ENCODE measurements at regions not wholly inside any gene's neighbourhood (a gene's known extent, or its start where the extent isn't known, plus 50 kb on each side); places are given as distances from the start of the nearest gene placed in this dataset.

GRCh38 chr18:29071869-29072268, 894.9 kb upstream of the CDH2 start:
- CTCF ChIA-PET, result no interaction called here

DNA sequence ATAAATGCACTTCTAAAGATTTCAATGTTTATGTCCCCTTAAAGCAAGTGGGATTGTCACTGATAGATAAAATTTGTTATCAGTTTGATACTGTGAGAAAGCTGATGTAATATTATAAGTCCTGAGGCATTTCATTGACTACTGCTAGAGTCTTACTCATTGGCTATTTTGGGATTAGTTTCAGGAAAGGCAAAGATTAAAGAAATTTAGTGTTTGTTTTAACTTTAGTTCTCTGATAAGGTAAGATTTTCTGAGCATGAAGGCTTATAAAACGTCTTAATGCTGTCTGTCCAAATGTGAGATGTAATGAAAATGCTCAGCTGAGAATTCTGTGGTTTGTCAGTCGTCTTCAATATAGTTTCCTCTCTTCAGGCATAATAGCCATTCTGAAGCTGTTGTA, 886.4 kb upstream of the CDH2 start:
- H3K27ac Mint-ChIP-seq, result no peak overlapping the region
- no peak overlapping the region for H3K4me3 Mint-ChIP-seq
- no peaks in the 10 kb centered on the region for H3K4me1 Mint-ChIP-seq
- POLR2A ChIA-PET, result no interaction called here
- no peaks in the 10 kb centered on the region for H3K36me3 Mint-ChIP-seq (ENCODE audit: low read depth)
- H3K27me3 Mint-ChIP-seq, result no peaks in the 10 kb centered on the region
- peaks cover 5% of the 10 kb centered on the region for H3K9me3 Mint-ChIP-seq
- CTCF ChIA-PET, result no interaction called here
- DNase-seq, result no peak

More at GRCh38 chr18:29071869-29072268, 894.9 kb upstream of the CDH2 start:
- Mint-ChIP-seq H3K9me3 (peaks cover 1% of the 10 kb centered on the region), H3K4me3 (no peak overlapping the region), H3K4me1 (no peaks in the 10 kb centered on the region), H3K27ac (no peak overlapping the region), H3K36me3 (ENCODE audit: low read depth) (no peaks in the 10 kb centered on the region), H3K27me3 (no peaks in the 10 kb centered on the region)
- no peak for DNase-seq
- POLR2A ChIA-PET, result no interaction called here

DNA sequence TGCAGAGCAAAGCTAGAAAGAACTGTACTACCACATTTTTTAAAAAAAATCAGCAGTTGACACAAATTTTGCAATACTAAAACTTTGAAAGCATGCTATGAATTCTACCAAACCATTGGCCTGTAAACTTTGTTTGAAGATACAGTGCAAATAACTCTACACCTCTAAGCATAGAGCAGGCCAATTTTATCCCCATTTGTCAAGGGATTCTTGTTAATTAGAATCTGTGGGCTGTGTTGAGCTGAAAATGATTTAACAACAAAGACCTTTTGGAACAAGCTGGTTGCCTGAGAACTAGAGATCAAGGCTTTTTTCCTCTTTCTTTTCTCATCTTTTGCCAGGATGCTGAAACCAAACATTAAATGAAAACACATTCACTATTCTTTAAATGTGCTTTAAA, 886.0 kb upstream of the CDH2 start:
- Mint-ChIP-seq H3K27me3 (no peaks in the 10 kb centered on the region), H3K4me1 (no peaks in the 10 kb centered on the region), H3K36me3 (ENCODE audit: low read depth) (no peaks in the 10 kb centered on the region), H3K27ac (no peak overlapping the region), H3K9me3 (peaks cover 5% of the 10 kb centered on the region), H3K4me3 (no peak overlapping the region)
- ChIA-PET CTCF (no interaction called here), POLR2A (no interaction called here)
- no peak for DNase-seq

GRCh38 chr18:29060349-29060748, 883.4 kb upstream of the CDH2 start:
- no peak overlapping the region for H3K27ac Mint-ChIP-seq

GRCh38 chr18:29057703-29058102, 880.8 kb upstream of the CDH2 start:
- Mint-ChIP-seq H3K27ac (no peak overlapping the region), H3K4me1 (no peaks in the 10 kb centered on the region), H3K36me3 (ENCODE audit: low read depth) (no peaks in the 10 kb centered on the region), H3K4me3 (no peak overlapping the region), H3K9me3 (peaks cover 7% of the 10 kb centered on the region), H3K27me3 (no peaks in the 10 kb centered on the region)
- POLR2A ChIA-PET, result no interaction called here
- DNase-seq, result no peak
- CTCF ChIA-PET, result interaction anchor here (1.1 kb wide), 1 partner anchor 12 kb away, joined by 3 read pairs; no protein-coding TSS in a partner anchor

More at GRCh38 chr18:29060349-29060748, 883.4 kb upstream of the CDH2 start:
- H3K27me3 Mint-ChIP-seq, result no peaks in the 10 kb centered on the region
- no peak for DNase-seq
- H3K4me1 Mint-ChIP-seq, result no peaks in the 10 kb centered on the region
- H3K4me3 Mint-ChIP-seq, result no peak overlapping the region
- H3K9me3 Mint-ChIP-seq, result peaks cover 3% of the 10 kb centered on the region
- ChIA-PET POLR2A (no interaction called here), CTCF (no interaction called here)
- H3K36me3 Mint-ChIP-seq (ENCODE audit: low read depth), result no peaks in the 10 kb centered on the region

GRCh38 chr18:29056800-29057199, 879.9 kb upstream of the CDH2 start:
- H3K27ac Mint-ChIP-seq, result no peak overlapping the region
- CTCF ChIA-PET, result interaction anchor here (1.1 kb wide), 1 partner anchor 12 kb away, joined by 3 read pairs; no protein-coding TSS in a partner anchor
- H3K36me3 Mint-ChIP-seq (ENCODE audit: low read depth), result no peaks in the 10 kb centered on the region
- H3K27me3 Mint-ChIP-seq, result no peaks in the 10 kb centered on the region
- DNase-seq, result no peak
- peaks cover 9% of the 10 kb centered on the region for H3K9me3 Mint-ChIP-seq
- no peak overlapping the region for H3K4me3 Mint-ChIP-seq
- no peaks in the 10 kb centered on the region for H3K4me1 Mint-ChIP-seq
- POLR2A ChIA-PET, result no interaction called here

GRCh38 chr18:29041976-29042375, 865.0 kb upstream of the CDH2 start:
- Mint-ChIP-seq H3K27me3 (no peaks in the 10 kb centered on the region), H3K4me3 (no peak overlapping the region), H3K27ac (no peak overlapping the region), H3K9me3 (peaks cover 11% of the 10 kb centered on the region), H3K4me1 (no peaks in the 10 kb centered on the region), H3K36me3 (ENCODE audit: low read depth) (no peaks in the 10 kb centered on the region)
- no peak for DNase-seq
- ChIA-PET CTCF (no interaction called here), POLR2A (no interaction called here)

GRCh38 chr18:29034113-29034856, 857.4 kb upstream of the CDH2 start:
- no peaks in the 10 kb centered on the region for H3K27me3 Mint-ChIP-seq
- no peak overlapping the region for H3K27ac Mint-ChIP-seq
- no peak overlapping the region for H3K4me3 Mint-ChIP-seq
- H3K4me1 Mint-ChIP-seq, result no peaks in the 10 kb centered on the region
- DNase-seq, result no peak
- H3K36me3 Mint-ChIP-seq (ENCODE audit: low read depth), result no peaks in the 10 kb centered on the region
- CTCF ChIA-PET, result interaction anchor here (0.6 kb wide), 1 partner anchor 330 kb away, joined by 3 read pairs; no protein-coding TSS in a partner anchor
- POLR2A ChIA-PET, result no interaction called here
- H3K9me3 Mint-ChIP-seq, result peaks cover under 1% of the 10 kb centered on the region

DNA sequence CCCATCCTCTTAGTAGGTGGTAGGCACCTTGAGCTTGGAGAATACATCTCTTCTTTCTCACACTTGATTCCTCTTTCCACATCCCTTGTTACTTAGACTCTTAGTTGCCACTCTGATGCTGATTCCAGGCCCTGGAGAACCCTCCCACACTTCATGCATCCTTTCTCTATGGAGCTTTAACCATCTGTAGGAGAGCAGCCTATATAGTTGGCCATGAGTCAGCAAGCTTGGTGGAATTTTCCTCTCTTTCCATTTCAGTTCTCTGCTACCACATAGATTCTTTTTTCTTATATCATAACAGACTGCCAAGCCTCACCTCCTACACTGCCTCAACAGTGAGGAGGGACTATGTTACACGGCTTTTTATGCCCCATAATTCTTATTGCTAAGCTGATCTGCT, 851.6 kb upstream of the CDH2 start:
- DNase-seq, result no peak
- CTCF ChIA-PET, result no interaction called here
- H3K27me3 Mint-ChIP-seq, result no peaks in the 10 kb centered on the region
- no peak overlapping the region for H3K4me3 Mint-ChIP-seq
- no peak overlapping the region for H3K27ac Mint-ChIP-seq
- H3K9me3 Mint-ChIP-seq, result peaks cover 5% of the 10 kb centered on the region
- H3K36me3 Mint-ChIP-seq (ENCODE audit: low read depth), result no peaks in the 10 kb centered on the region
- H3K4me1 Mint-ChIP-seq, result no peaks in the 10 kb centered on the region
- POLR2A ChIA-PET, result no interaction called here

GRCh38 chr18:29018976-29019375, 842.0 kb upstream of the CDH2 start:
- no peaks in the 10 kb centered on the region for H3K27me3 Mint-ChIP-seq
- H3K4me3 Mint-ChIP-seq, result no peak overlapping the region
- no peak for DNase-seq
- CTCF ChIA-PET, result no interaction called here
- H3K4me1 Mint-ChIP-seq, result no peaks in the 10 kb centered on the region
- no peak overlapping the region for H3K27ac Mint-ChIP-seq
- no peaks in the 10 kb centered on the region for H3K36me3 Mint-ChIP-seq (ENCODE audit: low read depth)
- POLR2A ChIA-PET, result no interaction called here
- peaks cover 7% of the 10 kb centered on the region for H3K9me3 Mint-ChIP-seq

DNA sequence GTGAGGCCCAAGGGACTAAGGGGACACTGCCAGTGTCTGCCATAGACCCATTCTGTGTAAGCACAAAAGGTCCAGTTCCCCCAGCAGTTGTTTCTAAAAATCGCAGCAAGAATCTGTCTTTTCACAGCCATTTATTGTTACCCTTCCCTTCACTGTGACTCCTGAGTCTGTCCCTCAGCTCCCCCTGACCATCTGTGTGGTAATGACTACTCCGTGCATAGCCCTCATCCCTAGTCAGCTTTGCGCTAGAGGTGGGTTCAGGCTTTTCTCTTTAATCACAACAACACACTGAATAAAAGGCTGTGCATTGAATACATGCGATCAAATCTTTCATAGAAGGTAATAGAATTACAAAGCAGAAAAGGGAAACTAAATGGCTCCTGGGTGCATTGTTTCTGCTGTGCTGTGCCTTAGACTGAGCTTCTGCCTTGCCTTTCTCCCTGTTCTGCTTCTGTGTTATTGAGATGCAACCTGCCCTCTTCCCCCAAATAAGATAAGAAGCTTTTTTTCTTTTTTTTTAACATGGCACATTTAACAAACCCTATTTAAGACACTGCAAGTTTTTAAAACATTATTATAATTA, 836.0 kb upstream of the CDH2 start:
- no peaks in the 10 kb centered on the region for H3K36me3 Mint-ChIP-seq (ENCODE audit: low read depth)
- ChIA-PET POLR2A (no interaction called here), CTCF (no interaction called here)
- H3K4me1 Mint-ChIP-seq, result no peaks in the 10 kb centered on the region
- no peak overlapping the region for H3K27ac Mint-ChIP-seq
- no peak for DNase-seq
- no peak overlapping the region for H3K4me3 Mint-ChIP-seq
- H3K27me3 Mint-ChIP-seq, result no peaks in the 10 kb centered on the region
- peaks cover 5% of the 10 kb centered on the region for H3K9me3 Mint-ChIP-seq

GRCh38 chr18:29012364-29012763, 835.4 kb upstream of the CDH2 start:
- no peak overlapping the region for H3K27ac Mint-ChIP-seq
- peaks cover 6% of the 10 kb centered on the region for H3K9me3 Mint-ChIP-seq
- no peaks in the 10 kb centered on the region for H3K4me1 Mint-ChIP-seq
- CTCF ChIA-PET, result no interaction called here
- no peak overlapping the region for H3K4me3 Mint-ChIP-seq
- H3K27me3 Mint-ChIP-seq, result no peaks in the 10 kb centered on the region
- POLR2A ChIA-PET, result no interaction called here
- DNase-seq, result no peak
- no peaks in the 10 kb centered on the region for H3K36me3 Mint-ChIP-seq (ENCODE audit: low read depth)

DNA sequence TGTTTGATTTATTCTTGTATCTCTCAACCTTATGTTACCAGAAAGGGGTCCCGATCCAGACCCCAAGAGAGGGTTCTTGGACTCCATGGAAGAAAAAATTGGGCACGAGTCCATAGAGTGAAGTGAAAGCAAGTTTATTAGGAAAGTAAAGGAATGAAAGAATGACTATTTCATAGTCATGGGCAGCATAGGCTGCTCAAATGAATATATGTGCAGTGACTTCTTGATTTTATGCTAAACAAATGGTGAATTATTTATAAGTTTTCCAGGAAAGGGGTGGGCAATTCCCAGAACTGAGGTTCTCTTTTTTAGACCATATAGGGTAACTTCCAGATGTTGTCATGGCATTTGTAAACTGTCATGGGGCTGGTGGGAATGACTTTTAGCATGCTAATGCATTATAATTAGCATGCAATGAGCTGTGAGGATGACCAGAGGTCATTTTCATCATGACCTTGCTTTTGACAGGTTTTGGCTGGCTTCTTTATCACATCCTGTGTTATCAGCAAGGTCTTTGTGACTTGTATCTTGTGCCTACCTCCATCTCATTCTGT, 832.4 kb upstream of the CDH2 start:
- DNase-seq, result no peak
- CTCF ChIA-PET, result no interaction called here
- no peaks in the 10 kb centered on the region for H3K36me3 Mint-ChIP-seq (ENCODE audit: low read depth)
- peaks cover 6% of the 10 kb centered on the region for H3K9me3 Mint-ChIP-seq
- POLR2A ChIA-PET, result no interaction called here
- H3K27me3 Mint-ChIP-seq, result no peaks in the 10 kb centered on the region
- H3K4me1 Mint-ChIP-seq, result no peaks in the 10 kb centered on the region
- no peak overlapping the region for H3K4me3 Mint-ChIP-seq
- H3K27ac Mint-ChIP-seq, result no peak overlapping the region

GRCh38 chr18:29008809-29009208, 831.9 kb upstream of the CDH2 start:
- H3K4me1 Mint-ChIP-seq, result no peaks in the 10 kb centered on the region
- no peak for DNase-seq
- no peak overlapping the region for H3K27ac Mint-ChIP-seq
- H3K9me3 Mint-ChIP-seq, result peaks cover 6% of the 10 kb centered on the region
- no peaks in the 10 kb centered on the region for H3K27me3 Mint-ChIP-seq
- POLR2A ChIA-PET, result no interaction called here
- H3K4me3 Mint-ChIP-seq, result no peak overlapping the region
- H3K36me3 Mint-ChIP-seq (ENCODE audit: low read depth), result no peaks in the 10 kb centered on the region
- CTCF ChIA-PET, result no interaction called here

Data from activated CD4-positive, alpha-beta T cell treated with anti-CD3 and anti-CD28 coated beads, Interleukin-2, amount 10 ng/mL, durations not matched to agents 7 days and 5 days (primary cell).